Activated CD8-positive, alpha-beta memory T cell treated with anti-CD3 and anti-CD28 coated beads for 36 hours (primary cell): ENCODE measurements at regions not wholly inside any gene's neighbourhood (a gene's known extent, or its start where the extent isn't known, plus 50 kb on each side); places are given as distances from the start of the nearest gene placed in this dataset.
"Not testable (repeated sequence)": the region's sequence is repeated elsewhere in the genome, so short reads cannot be mapped to it uniquely, and the experiment has no call there.

Source experiments
- CTCF ChIA-PET: fragments of 350-600 bp; sonication (Branson Sonifier 250); formaldehyde crosslinking; loops from one replicate; lab custom pipeline; 2021; ENCODE audit warnings: antibody characterized with exemption; lab: Charles Lee
- POLR2A ChIA-PET: fragments of 350-600 bp; sonication (Branson Sonifier 250); formaldehyde crosslinking; loops from one replicate; lab custom pipeline; 2021; ENCODE audit warnings: antibody characterized with exemption; lab: Charles Lee

DNA sequence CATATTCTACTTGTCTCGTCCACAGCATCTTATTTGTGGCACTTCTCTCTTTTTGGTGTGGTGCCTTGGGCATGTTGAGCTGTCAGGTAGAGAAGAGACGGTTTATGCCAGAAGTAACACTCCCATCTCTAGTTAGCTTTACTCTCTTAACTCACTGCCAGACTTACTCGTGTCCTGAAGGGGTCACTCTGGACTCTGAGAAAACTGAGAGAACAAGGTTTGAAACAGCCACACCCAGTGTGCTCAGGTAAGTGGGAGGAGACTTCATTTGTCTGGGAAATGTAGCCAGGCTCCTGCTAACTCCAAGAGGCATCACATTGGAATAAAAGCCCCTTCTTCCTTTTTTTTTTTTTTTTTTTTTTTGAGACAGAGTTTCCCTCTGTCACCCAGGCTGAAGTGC, 360.8 kb downstream of the QKI start:
- ChIA-PET POLR2A (no interaction called here), CTCF (no interaction called here)

DNA sequence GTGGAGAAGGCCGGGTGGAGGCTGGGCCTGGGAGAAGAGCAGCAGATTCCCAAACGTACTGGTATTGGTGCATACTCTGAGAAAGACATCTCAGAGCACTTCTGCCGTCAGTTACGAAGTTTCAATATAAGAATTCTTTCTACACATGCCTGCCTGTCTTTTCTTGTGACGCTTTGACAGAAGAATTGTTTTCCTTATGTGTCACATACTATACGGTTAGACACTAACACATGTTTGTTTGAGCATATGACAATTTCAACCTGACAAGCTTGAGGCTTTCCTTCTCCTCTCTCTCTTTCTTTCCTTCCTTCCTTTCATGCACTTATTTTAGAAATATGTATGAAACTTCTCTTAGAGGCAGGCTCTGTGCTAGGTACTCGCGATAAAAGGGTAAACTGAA, 360.0 kb downstream of the QKI start:
- POLR2A ChIA-PET, result no interaction called here
- CTCF ChIA-PET, result no interaction called here

DNA sequence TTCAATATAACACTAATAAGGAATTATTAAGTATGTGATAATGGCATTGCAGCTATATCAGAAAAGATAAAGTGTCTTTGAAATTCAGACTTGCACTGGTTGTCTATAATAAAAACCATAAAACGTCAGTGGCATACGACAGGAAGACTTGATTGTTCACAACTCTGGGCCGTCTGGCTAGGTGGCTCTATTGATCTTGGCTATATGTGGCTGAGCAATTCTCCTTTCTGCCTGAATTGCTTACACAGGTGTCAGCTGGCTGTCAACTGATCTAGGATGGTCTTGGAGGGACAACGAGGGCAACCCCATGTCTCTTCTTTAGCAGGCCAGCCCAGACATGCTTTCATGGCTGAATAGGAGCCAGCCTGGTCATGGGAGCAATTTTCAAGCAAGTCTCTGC, 359.1 kb downstream of the QKI start:
- POLR2A ChIA-PET, result no interaction called here
- CTCF ChIA-PET, result no interaction called here

DNA sequence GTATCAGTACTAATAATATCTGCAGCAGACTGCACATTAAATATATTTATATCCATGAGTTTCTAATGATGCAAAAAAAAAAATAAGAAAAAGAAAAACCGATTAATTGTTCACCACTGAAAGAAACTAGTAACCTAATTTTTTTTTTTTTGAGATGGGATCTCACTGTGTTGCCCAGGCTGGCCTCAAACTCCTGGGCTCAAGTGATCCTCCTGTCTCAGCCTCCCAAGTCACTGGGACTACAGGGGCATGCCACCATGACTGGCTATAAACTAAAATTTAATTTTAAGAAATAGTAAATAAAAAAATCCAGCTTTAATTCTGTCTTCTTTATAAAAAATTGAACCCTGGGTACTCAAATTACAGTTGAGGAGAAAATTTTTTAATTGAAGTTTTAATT, 358.2 kb downstream of the QKI start:
- ChIA-PET POLR2A (no interaction called here), CTCF (no interaction called here)

DNA sequence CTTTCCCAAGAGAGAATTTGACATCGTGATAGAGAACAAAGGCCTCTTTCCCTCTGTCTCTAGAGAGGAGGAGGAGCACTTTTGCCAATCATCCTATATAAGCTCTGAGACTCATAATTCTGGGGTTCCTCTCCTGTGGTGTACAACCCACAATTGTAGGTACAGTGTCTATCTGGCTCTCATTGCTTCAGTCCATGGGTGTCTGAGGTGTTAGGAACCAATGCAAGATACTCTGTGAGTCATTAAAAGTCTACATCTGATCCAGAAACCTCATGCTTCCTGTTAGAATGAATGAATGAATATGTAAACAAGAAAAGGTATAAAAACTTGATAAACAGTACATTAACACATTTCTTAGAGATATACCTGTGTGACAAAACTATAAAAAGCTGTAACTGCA, 356.7 kb downstream of the QKI start:
- ChIA-PET POLR2A (no interaction called here), CTCF (no interaction called here)

DNA sequence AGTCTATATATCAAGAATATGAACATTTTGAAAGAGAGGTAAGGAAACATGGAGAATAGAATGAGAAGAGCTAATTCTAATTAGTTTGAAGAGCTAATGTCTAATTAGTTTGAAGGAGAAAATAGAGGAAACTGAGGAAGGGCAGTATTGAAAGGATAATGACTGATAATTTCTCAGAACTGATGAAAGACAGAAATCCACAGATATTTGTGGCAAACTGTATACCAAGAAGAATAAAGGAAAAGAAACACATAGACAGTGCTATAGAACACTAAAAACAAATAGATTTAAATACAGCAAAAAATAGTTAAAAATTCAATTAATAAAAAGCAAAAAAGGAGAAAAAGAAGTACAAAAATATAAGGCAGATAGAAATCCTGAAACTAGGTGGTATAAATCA, 354.4 kb downstream of the QKI start:
- CTCF ChIA-PET, result no interaction called here
- POLR2A ChIA-PET, result no interaction called here

DNA sequence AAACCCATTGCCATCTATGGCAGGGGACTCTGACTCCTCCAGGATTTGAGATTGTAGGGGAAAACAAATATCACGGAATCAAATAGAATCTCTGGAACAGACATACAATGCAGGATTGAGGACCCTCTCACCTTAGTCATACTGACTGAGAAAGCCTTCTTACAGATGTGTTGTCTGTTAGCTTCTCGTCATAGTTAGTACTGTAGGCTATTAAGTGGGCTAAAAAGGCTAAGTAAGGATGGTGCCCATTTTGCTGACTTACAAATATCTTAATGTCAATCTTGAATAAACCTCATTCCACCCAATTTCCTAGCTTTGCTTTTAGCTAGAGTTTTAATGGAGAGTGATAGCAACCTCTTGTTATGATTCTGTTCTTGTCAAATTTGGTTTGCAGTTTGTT, 352.4 kb downstream of the QKI start:
- CTCF ChIA-PET, result no interaction called here
- POLR2A ChIA-PET, result no interaction called here

DNA sequence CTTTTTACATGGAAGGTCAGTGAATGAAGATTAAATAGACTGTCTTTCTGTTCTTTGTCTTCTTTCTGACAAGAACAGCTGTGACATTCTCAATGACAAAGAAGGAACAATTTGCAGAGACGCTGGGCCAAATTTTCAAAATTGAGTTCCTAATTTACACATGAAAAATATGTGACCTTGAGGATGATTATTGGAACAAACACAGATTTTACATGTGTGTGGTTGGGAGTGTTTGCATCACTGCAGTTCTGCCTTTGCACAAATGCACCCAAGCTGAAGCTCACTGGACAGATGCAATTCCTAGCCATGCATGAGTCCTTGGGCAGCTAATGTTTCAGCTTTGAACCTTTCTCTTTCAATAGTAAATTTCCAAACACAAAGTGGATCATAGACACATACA, 350.8 kb downstream of the QKI start:
- ChIA-PET CTCF (no interaction called here), POLR2A (no interaction called here)

DNA sequence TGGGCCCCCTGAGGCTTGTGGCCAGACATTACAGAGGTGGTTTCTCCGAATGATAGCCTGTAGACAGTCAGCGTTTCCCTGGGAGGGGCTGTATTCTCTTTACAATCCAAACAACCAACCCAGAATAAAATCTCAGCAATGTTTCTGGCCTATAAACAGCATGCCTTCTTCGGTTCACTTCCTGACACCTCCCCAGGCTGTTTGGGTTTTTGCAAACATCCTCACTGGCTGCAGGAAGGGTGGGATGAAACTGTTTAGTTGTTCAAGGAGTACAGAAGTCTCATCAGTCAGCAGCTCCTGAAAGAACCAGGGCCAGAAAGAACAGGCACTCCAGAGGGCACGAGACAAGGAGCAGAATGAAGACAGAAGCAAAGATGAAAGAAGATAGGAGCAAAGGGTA, 350.0 kb downstream of the QKI start:
- POLR2A ChIA-PET, result no interaction called here
- CTCF ChIA-PET, result no interaction called here

DNA sequence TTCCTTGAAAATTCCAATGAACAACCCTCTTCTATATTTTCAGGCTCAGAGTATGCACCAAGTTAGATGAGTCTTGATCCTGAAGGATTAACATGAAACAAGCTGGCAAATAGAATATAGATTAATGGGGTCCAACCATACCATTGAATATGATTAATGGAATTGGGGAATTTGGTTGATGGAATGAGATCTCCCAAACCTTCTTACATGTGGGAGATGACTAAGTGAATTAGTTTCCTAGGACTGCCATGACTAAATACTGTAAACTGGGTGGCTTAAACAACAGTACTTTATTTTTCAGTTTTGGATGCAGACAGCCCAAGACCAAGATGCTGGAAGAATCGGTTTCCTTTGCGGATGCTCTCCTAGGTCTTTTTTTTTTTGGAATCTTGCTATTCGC, 347.0 kb downstream of the QKI start:
- POLR2A ChIA-PET, result no interaction called here

DNA sequence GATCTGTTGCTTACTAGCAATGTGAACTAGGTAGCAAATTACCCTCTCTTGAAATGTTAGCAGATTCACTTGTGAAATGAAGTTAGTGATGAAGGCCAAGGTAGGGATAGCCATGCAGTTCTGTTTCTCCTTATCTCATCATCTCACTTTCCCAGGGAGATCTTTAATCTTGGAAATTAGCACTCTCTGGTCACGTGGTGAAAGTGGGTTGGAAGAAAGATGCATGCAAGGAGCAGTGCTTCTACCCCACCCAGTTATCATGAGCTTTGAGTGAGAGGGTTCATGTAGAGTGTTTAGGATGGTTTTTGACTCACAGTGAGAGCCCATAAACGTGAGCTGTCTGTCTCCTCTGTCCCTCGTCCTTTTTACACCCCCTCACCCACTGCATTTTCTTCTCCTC, 346.3 kb downstream of the QKI start:
- ChIA-PET POLR2A (no interaction called here), CTCF (no interaction called here)

More for the DNA sequence above, 347.0 kb downstream of the QKI start:
- CTCF ChIA-PET, result no interaction called here

DNA sequence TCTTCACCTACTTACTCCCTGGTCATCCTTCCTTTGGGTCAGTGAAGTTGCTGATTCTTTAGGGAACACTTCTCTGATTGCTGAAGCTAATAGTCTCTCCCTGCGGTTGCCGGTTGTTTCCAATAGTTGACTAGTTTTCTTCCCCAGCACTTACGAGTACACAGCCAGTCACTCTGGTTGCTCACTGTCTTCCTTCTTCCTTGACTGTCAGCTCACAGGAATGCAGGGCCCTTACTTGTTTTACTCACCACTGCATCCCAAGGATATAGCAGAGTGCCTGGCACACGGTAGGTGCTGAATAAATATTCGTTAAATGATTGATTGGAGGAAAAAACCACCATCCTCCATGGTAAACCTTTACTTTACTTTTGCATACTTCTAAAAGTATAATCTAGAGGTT, 345.0 kb downstream of the QKI start:
- CTCF ChIA-PET, result no interaction called here
- POLR2A ChIA-PET, result no interaction called here

DNA sequence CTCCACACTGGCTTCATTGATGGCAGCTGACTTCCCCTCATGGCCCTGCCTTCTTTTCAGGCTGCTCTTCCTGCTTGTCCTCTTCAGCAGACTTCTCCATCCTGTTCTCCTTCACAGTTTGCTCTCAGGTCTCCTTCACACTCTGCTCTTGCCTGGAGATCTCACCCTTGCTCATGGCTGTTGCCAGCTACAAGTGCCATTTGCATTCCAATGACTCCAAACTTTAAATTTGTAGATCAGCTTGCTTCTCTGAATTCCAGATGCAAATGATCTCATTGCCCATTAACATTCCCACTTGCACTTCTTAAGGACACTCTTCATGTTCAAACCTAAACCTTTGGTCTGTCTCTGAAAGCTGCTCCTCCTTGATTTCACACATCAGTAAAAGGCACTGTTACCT, 343.0 kb downstream of the QKI start:
- POLR2A ChIA-PET, result no interaction called here
- CTCF ChIA-PET, result no interaction called here

DNA sequence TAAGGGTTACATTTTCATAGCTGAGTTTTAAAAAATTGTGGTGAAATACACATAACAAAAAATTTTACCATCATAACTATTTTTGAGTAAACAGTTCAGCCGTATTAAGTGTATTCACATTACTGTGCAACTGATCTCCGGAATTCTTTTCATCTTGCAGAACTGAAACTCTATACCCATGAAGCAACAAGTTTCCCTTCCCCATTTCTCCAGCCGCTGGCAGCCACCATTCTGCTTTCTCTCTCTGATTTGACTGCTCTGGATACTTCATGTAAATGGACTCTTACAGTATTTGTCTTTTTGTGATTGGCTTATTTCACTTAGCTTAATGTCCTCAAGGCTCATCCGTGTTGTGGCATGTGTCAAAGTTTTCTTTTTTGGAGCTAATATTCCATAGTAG, 341.6 kb downstream of the QKI start:
- POLR2A ChIA-PET, result no interaction called here
- CTCF ChIA-PET, result no interaction called here

DNA sequence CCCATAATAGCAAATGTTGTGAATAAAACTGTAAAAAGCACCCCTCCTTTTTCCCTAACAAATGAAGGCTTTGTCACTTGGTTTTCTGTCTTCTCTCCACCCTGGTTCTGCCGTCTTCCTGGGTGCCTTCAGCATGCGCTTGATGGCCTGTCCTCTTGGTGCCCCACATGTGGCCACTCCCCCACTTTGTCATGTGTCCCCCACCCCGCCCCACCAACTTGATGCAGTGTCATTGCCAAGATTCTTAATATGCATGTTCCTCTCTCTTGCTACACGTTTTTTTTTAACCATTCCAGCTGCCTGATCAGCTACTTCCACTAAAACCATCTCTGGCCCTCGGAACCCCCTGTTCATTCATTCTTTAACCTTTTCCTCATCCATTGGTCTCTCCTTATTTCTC, 340.3 kb downstream of the QKI start:
- ChIA-PET POLR2A (no interaction called here), CTCF (no interaction called here)

DNA sequence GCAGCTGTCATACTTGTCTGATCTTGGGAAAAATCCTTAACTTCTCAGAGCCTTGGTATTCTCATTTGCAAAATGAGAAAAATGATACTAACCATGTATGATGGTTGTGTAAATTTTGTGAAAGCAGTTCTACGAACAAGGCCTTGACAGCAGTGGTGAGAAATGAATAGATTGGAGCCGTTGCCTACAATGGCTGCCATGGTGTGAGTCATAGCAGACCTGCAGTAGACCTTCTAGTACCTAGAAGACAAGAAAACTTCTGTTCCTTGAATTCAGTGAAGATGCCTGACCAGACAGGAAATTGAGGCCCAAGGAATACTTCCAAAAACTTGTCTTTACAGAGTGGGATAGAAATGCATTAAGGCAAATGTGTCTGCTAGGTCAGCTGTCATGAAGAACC, 338.9 kb downstream of the QKI start:
- ChIA-PET CTCF (no interaction called here), POLR2A (no interaction called here)

DNA sequence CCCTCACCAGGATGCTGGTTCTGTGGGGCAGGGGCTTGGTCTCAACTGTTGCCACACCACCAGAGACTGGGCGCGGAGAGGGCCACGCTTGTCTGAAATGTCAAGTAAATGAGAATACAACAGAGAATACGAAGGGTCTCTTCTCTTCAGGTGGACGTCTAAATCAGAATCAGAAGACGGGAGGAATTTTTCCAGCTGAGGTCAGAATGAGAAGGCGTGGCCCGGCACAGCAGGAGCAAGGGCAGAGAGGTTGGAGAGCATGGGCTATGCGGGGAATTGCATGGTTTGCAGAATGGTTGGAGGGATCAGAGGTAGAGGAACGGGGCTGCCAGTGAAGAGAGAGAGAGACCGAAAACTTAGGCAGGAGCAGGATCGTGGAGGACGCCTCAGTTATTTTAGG, 337.9 kb downstream of the QKI start:
- POLR2A ChIA-PET, result no interaction called here
- CTCF ChIA-PET, result no interaction called here

DNA sequence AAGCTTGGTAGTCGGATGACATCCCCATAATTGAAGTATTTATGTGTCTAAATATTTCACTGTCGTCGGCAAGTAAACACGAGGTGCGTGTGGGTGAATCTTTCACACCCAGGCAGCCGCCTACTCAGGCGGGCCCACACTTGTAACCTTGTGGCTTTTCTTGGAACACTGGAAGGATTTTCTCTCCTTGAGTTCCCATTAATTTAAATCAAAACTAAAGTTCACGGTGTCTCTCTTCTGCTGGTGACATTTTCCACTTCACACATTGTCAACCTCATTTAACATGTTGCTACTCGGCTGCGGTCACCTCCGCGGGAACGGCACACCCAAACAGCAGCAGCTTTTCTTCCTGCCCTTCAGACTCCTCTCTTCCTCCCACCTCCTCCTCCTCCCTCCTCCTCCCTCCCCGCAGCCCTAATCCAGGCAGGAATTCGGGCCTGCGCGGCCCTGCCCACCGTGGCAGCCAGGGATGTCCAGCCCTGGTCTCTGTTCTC, 336.6 kb downstream of the QKI start:
- ChIA-PET POLR2A (no interaction called here), CTCF (no interaction called here)

DNA sequence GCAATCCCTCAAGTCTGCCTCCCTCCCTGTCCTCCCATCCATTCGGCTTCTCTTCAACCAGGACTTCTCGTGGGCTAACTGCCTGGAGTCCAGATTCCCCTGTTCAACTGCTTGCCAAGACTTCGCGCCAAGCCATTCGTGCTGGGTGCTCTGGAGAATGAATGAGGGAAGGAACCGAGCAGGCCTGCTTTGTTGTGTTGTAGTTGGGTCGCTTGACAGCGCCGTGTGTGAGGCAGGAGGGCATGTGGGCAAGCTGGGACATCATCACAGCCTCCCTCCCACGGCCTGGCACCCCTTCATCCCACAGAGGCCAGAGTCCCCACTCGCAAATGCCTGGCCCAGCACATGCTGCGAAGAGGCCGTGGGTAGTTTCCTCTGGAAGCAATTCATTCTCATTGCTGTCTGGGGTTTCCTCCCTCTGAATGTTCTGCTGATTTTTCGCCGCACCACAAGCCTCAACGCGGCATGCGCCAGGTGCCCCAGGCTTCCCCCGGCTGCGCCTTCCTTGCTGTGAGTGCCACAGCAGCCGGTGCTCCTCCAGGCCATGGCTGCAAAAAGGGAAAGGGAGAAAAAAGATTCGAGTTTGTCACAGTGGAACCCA, 336.0 kb downstream of the QKI start:
- POLR2A ChIA-PET, result no interaction called here
- CTCF ChIA-PET, result no interaction called here

DNA sequence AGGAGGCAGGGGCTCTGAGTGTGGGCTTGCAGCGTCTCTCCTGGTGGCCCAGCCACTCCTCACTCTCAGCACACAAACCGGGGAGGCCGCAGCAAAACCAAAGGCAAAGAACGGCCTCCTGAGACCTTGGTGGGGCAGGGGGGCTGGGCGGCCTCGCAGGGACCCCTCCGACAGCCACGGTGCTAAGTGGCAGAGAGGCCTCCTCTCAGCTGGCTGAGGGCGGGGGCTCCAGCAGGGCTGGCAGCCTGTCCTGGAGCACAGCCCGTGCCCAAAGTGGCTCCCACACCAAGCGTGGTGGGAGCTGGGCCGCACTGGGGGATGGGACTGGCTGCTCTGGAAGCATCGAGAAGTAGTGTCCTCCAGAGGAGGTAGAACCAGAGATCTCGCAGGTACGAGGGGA, 334.4 kb downstream of the QKI start:
- CTCF ChIA-PET, result no interaction called here
- POLR2A ChIA-PET, result no interaction called here

DNA sequence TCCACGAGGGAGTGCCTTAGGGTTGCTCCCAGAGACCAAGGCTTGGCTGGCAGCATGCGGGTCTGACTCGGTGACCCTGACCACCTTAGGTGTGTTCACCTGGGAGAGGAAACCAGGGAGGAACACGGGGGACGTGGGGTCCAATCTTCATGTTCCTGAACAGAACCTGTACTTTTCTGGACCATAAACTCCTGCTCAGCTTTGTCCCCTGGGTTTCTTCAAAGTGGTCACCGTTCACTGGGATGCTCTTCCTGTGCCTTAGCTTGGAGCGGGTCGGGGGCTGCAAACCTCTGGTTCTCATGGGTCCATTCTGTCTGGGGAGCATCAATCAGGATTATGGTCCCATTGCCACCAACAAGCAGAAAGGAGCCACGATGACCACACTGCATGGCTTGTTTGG, 333.5 kb downstream of the QKI start:
- POLR2A ChIA-PET, result no interaction called here
- CTCF ChIA-PET, result no interaction called here

DNA sequence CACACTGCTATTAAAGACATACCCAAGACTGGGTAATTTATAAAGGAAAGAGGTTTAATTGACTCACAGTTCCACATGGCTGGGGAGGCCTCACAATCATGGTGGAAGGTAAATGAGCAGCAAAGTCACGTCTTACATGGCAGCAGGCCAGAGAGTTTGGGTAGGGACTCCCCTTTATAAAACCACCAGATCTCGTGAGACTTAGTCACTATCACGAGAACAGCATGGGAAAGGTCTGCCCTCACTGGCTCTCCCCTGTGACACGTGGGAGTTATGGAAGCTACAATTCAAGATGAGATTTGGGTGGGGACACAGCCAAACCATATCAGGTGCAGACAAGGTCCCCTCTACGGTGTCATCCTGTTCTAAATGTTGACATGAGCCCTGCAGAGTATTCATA, 332.5 kb downstream of the QKI start:
- CTCF ChIA-PET, POLR2A ChIA-PET: not testable (repeated sequence)
